GM23248 (cell line): ENCODE measurements at regions not wholly inside any gene's neighbourhood (a gene's known extent, or its start where the extent isn't known, plus 50 kb on each side); places are given as distances from the start of the nearest gene placed in this dataset.

Experiments
- DNase-seq: peaks from one replicate; pipeline ENCODE4 v3.0.0-alpha.2; 2015
- H2AFZ ChIP-seq: fragments of 200-600 bp; sonication (generic); 2 replicates; pipeline ENCODE4 v1.6.1; 2016; ENCODE audit warnings: antibody characterized with exemption
- H3F3A ChIP-seq: fragments of 200-600 bp; sonication (generic); 2 replicates; pipeline ENCODE4 v1.6.1; 2016; ENCODE audit warnings: mild to moderate bottlenecking, antibody characterized with exemption, mixed run types; ENCODE audit not compliant: insufficient read depth
- H3K27ac ChIP-seq: fragments of 200-600 bp; sonication (generic); 2 replicates; pipeline ENCODE4 v1.5.1; 2016; ENCODE audit warnings: mild to moderate bottlenecking
- H3K27me3 ChIP-seq: fragments of 200-600 bp; sonication (generic); replicated peaks from 2 replicates; pipeline ENCODE4 v1.6.1; 2016; ENCODE audit warnings: mild to moderate bottlenecking; ENCODE audit not compliant: insufficient read depth
- H3K36me3 ChIP-seq: fragments of 200-600 bp; sonication (generic); 2 replicates; pipeline ENCODE4 v1.6.1; 2016; ENCODE audit warnings: low read depth, mild to moderate bottlenecking
- H3K4me1 ChIP-seq: fragments of 200-600 bp; sonication (generic); 2 replicates; pipeline ENCODE4 v1.6.1; 2016; ENCODE audit warnings: mild to moderate bottlenecking; ENCODE audit not compliant: insufficient read depth
- H3K4me2 ChIP-seq: fragments of 200-600 bp; sonication (generic); one replicate; pipeline ENCODE4 v1.6.1; 2016; ENCODE audit warnings: mild to moderate bottlenecking; ENCODE audit not compliant: unreplicated experiment
- H3K4me3 ChIP-seq: fragments of 200-600 bp; sonication (generic); 2 replicates; pipeline ENCODE4 v1.5.1; 2016; ENCODE audit warnings: mild to moderate bottlenecking
- H3K79me2 ChIP-seq: fragments of 200-600 bp; sonication (generic); 2 replicates; pipeline ENCODE4 v1.6.1; 2016; ENCODE audit warnings: mild to moderate bottlenecking; ENCODE audit not compliant: insufficient read depth
- H3K9ac ChIP-seq: fragments of 200-600 bp; sonication (generic); 2 replicates; pipeline ENCODE4 v1.6.1; 2016; ENCODE audit warnings: mild to moderate bottlenecking
- H3K9me2 ChIP-seq: fragments of 200-600 bp; sonication (generic); 2 replicates; pipeline ENCODE4 v1.6.1; 2016; ENCODE audit warnings: mixed run types, mild to moderate bottlenecking, moderate library complexity; ENCODE audit not compliant: insufficient read depth
- H3K9me3 ChIP-seq: fragments of 200-600 bp; sonication (generic); one replicate; pipeline ENCODE4 v1.6.1; 2017; ENCODE audit warnings: low read depth
- H4K20me1 ChIP-seq: fragments of 200-600 bp; sonication (generic); 2 replicates; pipeline ENCODE4 v1.6.0; 2016; ENCODE audit not compliant: insufficient read depth
- EZH2 ChIP-seq: fragments of 200-600 bp; sonication (generic); IDR thresholded peaks from 2 replicates; pipeline ENCODE4 v1.6.1; 2018; ENCODE audit warnings: antibody characterized with exemption, mild to moderate bottlenecking; ENCODE audit not compliant: insufficient read depth, poor library complexity, severe bottlenecking
- EZH2phosphoT487 ChIP-seq: fragments of 200-600 bp; sonication (generic); IDR thresholded peaks from 2 replicates; pipeline ENCODE4 v1.6.1; 2018; ENCODE audit warnings: antibody characterized with exemption, moderate library complexity, mild to moderate bottlenecking, low read depth; ENCODE audit not compliant: insufficient read depth
- WGBS, 2 experiments: methylation state at CpG; one replicate each; pipeline ENCODE4 v1.1.6; 2015 to 2017; ENCODE audit warnings: low lambda C conversion rate in 2 of 2, low coverage in 1 of 2; ENCODE audit errors: missing lambda C conversion rate in 2 of 2; 5-methylcytosine and 5-hydroxymethylcytosine counted together
- in situ Hi-C: fragments of 300-500 bp; cut with MboI; formaldehyde crosslinking; loops from 2 replicates; pipeline ENCODE4 v1.15.0; 2020

GRCh38 chr16:66186251-66186785, 180.2 kb upstream of the CDH5 start:
- no peak overlapping the region for H3K27ac ChIP-seq
- H3F3A ChIP-seq, result peaks cover 20% of the 10 kb centered on the region
- WGBS, 2 experiments, result 74 to 79% methylated on average over 4 of the region's 4 CpGs
- no peaks in the 10 kb centered on the region for H3K9me2 ChIP-seq
- no peaks in the 10 kb centered on the region for H3K79me2 ChIP-seq
- H2AFZ ChIP-seq, result no peak overlapping the region
- no peak overlapping the region for H3K4me3 ChIP-seq
- no peak overlapping the region for H3K4me2 ChIP-seq
- no peaks in the 10 kb centered on the region for H3K9me3 ChIP-seq
- H3K4me1 ChIP-seq, result peaks cover 17% of the 10 kb centered on the region
- in situ Hi-C loops, result no loop called here
- no peak overlapping the region for H3K9ac ChIP-seq
- no peak for TF ChIP-seq EZH2phosphoT487
- TF ChIP-seq EZH2, result no peak
- no peak for DNase-seq
- H3K27me3 ChIP-seq, result no peaks in the 10 kb centered on the region
- no peaks in the 10 kb centered on the region for H3K36me3 ChIP-seq
- H4K20me1 ChIP-seq, result no peaks in the 10 kb centered on the region

GRCh38 chr16:66182592-66182991, 183.9 kb upstream of the CDH5 start:
- in situ Hi-C loops, result no loop called here
- DNase-seq, result peak; percentile 9
- no peak overlapping the region for H3K9ac ChIP-seq
- 59 to 74% methylated on average over 4 of the region's 4 CpGs for WGBS, 2 experiments
- H3K27ac ChIP-seq, result no peak overlapping the region
- no peaks in the 10 kb centered on the region for H3K79me2 ChIP-seq
- no peak for TF ChIP-seq EZH2
- no peak for TF ChIP-seq EZH2phosphoT487
- no peaks in the 10 kb centered on the region for H4K20me1 ChIP-seq
- H3K27me3 ChIP-seq, result no peaks in the 10 kb centered on the region
- no peak overlapping the region for H3K4me3 ChIP-seq
- no peaks in the 10 kb centered on the region for H3K4me1 ChIP-seq
- no peaks in the 10 kb centered on the region for H3K9me3 ChIP-seq
- no peak overlapping the region for H3K4me2 ChIP-seq
- no peak overlapping the region for H2AFZ ChIP-seq
- no peaks in the 10 kb centered on the region for H3K9me2 ChIP-seq
- no peaks in the 10 kb centered on the region for H3K36me3 ChIP-seq
- no peaks in the 10 kb centered on the region for H3F3A ChIP-seq

GRCh38 chr16:66176731-66177130, 189.8 kb upstream of the CDH5 start:
- H3K4me1 ChIP-seq, result no peaks in the 10 kb centered on the region
- no peak overlapping the region for H3K4me3 ChIP-seq
- H3F3A ChIP-seq, result no peaks in the 10 kb centered on the region
- H2AFZ ChIP-seq, result no peak overlapping the region
- no peaks in the 10 kb centered on the region for H3K9me3 ChIP-seq
- no peaks in the 10 kb centered on the region for H3K27me3 ChIP-seq
- no peaks in the 10 kb centered on the region for H3K9me2 ChIP-seq
- no peaks in the 10 kb centered on the region for H3K36me3 ChIP-seq
- no peak for TF ChIP-seq EZH2phosphoT487
- no peak for TF ChIP-seq EZH2
- H3K9ac ChIP-seq, result no peak overlapping the region
- DNase-seq, result no peak
- H3K79me2 ChIP-seq, result no peaks in the 10 kb centered on the region
- in situ Hi-C loops, result no loop called here
- 67 to 91% methylated on average over 2 of the region's 2 CpGs for WGBS, 2 experiments
- no peak overlapping the region for H3K27ac ChIP-seq
- no peak overlapping the region for H3K4me2 ChIP-seq
- H4K20me1 ChIP-seq, result no peaks in the 10 kb centered on the region

- H3K36me3 ChIP-seq, result no peaks in the 10 kb centered on the region
- H3K4me1 ChIP-seq, result no peaks in the 10 kb centered on the region
Measured at GRCh38 chr16:66176111-66176510, 190.4 kb upstream of the CDH5 start.

GRCh38 chr16:66175636-66176035, 190.9 kb upstream of the CDH5 start:
- H3F3A ChIP-seq, result no peaks in the 10 kb centered on the region
- no peaks in the 10 kb centered on the region for H4K20me1 ChIP-seq
- no peak overlapping the region for H2AFZ ChIP-seq
- in situ Hi-C loops, result no loop called here
- H3K9me2 ChIP-seq, result no peaks in the 10 kb centered on the region
- H3K4me1 ChIP-seq, result no peaks in the 10 kb centered on the region
- H3K27me3 ChIP-seq, result no peaks in the 10 kb centered on the region
- H3K9ac ChIP-seq, result no peak overlapping the region
- H3K27ac ChIP-seq, result no peak overlapping the region
- DNase-seq, result no peak
- H3K36me3 ChIP-seq, result no peaks in the 10 kb centered on the region
- no peak overlapping the region for H3K4me2 ChIP-seq
- no peak overlapping the region for H3K4me3 ChIP-seq
- TF ChIP-seq EZH2phosphoT487 (no peak), EZH2 (no peak)
- no peaks in the 10 kb centered on the region for H3K9me3 ChIP-seq
- H3K79me2 ChIP-seq, result no peaks in the 10 kb centered on the region
- 77 to 80% methylated on average over 4 of the region's 4 CpGs for WGBS, 2 experiments

More at GRCh38 chr16:66176111-66176510, 190.4 kb upstream of the CDH5 start:
- Histone ChIP-seq H3K9ac (no peak overlapping the region), H3K9me3 (no peaks in the 10 kb centered on the region), H2AFZ (no peak overlapping the region), H3K27me3 (no peaks in the 10 kb centered on the region), H3K4me3 (no peak overlapping the region), H3K79me2 (no peaks in the 10 kb centered on the region), H3K9me2 (no peaks in the 10 kb centered on the region), H3K4me2 (no peak overlapping the region), H3F3A (no peaks in the 10 kb centered on the region), H3K27ac (no peak overlapping the region), H4K20me1 (no peaks in the 10 kb centered on the region)
- in situ Hi-C loops, result no loop called here
- DNase-seq, result no peak
- WGBS, 2 experiments, result 80 to 93% methylated on average over 6 to 7 of the region's 7 CpGs
- TF ChIP-seq EZH2 (no peak), EZH2phosphoT487 (no peak)
